ENCODE measurements at regions not wholly inside any gene's neighbourhood (a gene's known extent, or its start where the extent isn't known, plus 50 kb on each side); places are given as distances from the start of the nearest gene placed in this dataset.
A peak's percentile ranks its signal among the peaks of the same experiment; 100 is the strongest.

DNA sequence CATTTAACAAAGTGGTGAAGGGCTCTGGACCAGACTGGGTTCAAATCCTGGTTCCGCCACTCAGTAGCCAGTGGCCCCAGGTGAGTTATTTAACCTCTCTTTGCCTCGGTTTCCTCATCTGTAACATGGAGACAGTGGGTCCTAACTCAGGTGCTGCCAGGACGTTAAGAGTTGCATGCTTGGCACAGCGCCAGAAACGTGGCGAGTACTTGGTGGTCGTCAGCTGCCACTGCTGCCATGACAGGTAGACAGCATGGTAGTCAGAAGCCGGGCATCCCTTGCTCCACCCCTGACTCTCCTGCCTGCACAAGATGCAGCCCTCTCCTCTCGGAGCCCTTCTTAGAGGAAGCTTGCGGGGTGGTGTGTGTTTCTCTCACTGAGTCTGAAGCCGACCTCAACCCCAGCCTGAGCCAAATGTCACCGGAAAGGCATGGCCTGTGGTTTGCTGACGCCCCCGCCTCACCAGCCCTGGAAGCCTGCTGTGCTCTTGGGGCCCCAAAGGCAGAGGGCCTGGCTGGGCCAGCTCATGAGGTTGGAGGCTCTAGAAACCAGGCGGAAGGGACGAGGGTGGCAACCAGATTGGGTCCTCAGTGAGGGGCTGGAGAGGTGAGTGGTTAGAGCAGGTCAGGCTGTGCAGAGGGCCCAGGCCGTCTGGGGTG, 160.8 kb upstream of the TLE3 start:
- peak in 7 of 14 donors; percentile 8 to 61 (median 40) for DNase-seq

DNA sequence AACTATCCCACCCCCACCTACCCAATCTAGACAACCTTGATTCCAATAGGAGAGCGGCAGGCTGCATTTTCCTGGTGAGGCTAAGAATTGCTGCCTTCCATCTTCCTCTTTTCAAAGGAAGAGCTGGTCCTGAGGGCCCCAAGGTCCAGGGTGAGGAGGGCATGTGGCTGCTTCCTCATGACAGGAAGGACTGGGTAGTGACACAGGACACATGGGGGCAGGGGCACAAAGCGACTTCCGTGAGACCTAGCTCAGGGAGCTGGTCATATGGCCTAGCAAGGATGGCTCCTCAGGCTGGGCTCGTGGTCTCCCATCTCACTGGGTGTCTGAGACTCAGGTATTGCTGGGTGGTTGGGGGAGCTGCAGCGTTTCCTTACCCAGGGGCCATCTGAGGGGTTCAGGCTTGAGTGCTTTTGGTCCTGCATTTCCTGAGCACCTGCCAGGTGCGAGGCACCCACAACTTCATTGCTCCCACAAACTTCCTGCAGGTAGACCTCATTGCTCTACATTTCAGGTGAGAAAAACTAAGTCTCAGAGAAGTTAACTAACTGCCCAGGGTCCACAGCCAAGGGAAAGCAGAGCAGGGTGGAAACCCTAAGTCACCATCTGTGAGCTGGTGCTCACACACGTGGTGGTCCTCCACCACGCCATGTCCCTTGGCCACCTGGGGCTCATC, 160.0 kb upstream of the TLE3 start:
- peak in 6 of 14 donors; percentile 8 to 24 (median 14) for DNase-seq

DNA sequence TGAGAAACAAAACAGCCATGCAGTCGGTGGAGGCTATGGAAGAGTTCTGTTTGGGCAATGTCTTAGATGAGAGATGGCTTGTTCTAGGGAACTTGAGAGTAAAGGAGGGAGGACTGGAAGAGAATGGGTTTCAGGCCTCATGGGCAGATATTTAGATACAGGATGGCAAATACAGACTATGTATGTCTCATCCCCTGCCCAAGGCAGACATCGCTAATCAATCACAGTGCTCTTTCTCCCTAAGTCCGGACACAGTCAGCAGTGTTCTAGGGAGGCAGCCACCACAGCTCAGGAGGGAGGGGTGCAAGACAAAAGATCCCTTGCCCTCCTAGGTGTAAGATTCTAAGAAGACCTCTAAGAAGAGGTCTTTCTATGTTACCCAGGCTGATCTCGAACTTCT, 159.3 kb upstream of the TLE3 start:
- no peak for DNase-seq

DNA sequence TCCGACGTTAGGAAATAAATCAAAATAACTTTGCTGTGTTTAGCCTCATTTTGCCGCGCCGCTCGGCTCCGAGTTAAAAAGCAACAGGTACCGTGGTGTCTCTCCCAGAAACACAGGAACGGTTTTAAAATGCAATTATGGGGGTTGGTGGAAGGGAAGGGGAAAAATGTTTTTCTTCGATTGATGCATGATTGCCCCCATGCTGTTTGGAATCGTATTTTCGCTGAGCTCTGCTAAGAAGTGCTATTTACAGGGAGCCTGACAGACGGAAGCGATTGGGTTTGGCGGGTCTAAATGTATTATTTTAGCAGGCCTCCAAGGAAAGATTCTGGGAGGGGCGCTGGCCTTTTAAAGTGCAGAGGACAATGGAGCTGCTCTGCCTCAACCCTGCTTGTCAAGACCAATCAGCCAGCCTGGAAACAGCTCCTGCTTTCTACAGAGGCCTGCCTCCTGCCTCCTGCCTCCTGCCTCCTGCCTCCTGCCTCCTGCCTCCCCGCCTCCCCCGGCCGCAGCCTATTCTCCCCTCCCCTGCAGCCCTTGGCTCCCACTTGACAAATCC, 156.7 kb upstream of the TLE3 start:
- no peak for DNase-seq

DNA sequence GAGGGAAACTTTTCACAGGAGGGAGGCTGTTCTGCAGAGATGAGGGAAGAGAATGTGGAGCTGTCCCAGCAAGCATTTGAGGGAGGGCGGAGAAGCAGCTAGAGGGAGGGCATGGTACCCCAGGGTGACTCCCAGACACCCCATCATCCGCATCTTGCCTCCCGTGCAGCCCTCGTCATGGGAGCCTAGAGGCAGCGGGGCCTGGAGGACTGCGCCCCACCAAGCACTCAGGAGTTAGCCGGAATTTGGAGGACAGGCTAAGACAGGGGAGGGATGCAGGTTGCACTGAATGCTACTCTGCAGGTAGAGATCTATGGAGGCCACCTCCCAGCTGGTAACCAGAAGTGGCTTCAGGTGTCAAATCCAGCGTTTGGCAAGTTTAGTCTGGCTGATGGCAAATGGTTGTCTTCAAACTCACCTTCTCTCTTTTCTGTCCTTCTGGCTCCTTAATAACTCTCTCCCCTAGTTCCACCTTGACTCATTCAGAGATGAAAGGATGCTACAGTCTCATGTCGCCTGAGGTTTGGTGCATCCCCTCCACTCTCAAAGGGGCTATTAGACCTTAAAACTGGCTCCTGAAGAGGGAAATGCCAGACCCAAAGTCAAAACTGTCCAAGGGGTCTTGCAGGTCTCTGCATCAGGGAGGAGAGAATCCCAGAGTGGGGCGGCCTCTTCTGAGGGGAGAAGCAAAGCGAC, 155.9 kb upstream of the TLE3 start:
- DNase-seq, result no peak

DNA sequence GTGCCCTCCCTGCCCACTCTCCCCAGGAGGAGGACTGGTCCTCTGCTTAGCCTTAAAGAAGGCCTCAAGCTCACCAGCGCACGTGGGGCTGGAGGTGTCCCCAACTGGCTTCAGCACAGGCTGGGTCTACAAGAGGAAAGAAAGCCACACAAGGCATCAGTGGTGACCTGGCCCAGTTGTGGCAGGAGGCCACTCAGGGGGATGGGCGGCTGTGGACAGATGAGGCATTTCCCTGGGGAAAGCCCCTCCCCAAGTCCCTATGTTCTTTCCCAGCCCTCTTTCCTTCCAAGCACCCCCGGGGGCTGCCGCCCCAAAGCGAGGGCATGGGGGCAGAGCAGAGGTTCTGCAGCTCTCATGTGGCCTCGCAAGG, 155.2 kb upstream of the TLE3 start:
- no peak for DNase-seq

DNA sequence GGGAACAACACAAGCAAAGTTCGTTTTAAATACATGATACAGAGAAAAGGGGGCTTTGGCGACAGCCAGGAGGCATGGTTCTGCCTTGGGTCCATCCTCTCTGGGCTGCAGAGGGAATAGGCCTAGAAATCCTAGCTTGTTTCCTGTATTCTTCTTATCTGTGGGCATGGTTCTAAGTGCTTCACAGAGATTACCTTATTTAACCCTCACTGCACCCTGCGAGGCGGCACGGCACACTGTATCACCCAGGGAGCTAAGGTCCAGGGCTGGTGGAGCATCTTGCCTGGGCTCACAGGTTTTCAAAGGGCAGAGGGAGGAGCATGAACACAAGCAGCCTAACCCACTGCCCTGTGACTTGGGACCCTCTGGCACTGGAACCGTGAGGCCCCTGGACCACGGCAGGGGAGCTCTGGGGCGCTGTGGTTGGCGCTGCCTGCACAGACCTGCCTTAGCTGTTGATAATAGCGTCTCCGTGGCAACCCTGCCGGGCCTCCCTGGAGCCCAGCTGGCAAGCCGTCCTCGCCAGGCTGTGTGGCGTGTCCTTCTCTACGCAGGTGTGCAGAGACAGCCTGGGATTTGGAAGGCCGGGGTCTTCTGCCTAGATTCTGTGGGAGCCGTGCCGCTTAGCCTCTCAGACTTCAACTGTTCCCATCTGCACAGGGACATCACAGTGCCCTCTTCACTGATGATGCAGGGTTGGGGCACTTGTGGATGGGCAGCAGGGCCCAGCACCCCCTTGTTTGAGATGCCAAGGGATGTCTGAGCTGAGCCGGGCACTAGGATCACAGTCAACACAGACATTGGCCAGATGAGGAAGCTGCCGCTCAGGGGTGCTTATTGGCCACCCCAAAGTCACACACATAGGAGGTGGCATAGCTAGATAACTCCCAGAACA, 154.6 kb upstream of the TLE3 start:
- no peak for DNase-seq

DNA sequence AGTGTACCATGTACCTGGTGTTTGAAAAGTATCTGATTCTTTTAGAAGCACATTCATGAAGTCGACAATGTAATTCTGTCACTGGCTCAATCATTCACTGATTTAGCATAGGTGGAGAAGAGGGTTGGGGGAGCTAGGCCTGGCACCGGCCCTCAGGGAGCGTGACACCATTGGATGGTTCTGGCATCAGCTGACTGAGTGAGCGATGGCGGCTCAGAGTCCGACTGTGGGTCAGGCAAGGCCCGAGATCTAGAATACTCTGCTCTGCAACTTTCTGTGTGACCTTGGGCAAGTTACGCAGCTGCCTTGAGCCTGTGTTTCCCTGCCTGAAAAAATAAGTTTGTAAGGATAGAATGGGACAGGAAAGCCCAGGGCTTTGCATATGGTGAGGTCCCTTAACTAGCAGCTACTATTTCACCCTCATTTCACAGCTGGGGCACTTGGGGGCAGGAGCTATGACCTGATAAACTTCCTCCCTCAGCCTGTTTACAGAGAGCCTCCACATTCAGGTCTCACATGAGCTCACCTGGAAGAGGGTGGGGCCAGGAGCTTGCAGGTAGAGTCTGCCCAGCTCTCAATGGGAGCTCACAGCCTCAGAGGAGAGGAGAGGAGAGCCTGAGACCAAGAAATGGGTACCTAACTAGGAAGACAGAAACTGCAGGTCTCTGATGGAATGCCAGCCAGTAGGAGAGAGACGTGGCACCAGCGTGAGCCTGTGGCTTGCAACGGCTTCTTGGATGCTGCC, 153.7 kb upstream of the TLE3 start:
- no peak for DNase-seq

DNA sequence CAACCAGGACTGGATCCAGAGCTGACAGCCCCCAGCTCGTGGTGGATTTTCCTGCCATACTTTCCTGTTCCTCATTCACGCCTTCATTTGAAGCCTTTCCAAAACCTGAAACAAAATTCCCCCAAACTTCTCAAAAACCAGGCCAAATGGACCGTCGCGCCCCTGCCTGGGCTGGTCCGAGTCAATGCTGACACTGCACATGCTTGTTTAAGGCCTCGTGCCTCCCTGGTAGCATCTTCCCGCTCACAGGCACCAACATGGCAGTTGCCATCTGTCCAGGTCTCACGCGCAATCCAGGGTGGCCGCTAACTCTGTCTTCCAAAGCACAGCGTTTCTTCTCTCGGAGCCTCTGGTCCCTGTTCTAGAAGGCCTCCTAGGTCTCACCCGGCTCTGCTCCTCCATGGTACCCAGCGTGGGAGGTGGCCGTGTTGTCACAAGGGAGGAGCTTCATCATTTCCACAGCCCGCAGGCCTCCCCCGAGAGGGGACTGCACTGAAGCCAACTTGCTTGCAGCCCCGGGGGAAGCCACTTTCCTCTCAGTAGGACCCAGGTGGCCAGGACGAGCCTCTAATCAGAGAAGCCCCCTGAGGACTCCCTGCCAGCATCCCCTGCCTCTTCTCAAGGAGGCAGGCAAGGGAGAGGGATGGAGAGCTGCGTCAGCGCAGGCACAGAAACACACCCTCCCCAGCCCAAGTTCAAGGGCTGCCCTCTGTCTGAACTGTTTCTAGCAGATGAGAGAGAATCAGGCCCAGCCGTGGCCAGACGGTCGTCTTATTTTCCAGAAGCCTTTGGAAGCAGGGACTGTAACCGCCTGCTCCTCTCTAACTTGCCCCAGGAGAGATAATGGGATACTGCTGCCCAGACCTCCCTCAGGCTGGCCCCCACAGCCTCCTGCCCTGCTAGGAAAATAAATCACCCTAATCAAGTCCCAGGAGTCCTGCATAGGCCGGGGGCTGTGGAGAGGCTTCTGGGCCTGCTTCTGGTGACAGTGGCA, 152.8 kb upstream of the TLE3 start:
- no peak for DNase-seq

DNA sequence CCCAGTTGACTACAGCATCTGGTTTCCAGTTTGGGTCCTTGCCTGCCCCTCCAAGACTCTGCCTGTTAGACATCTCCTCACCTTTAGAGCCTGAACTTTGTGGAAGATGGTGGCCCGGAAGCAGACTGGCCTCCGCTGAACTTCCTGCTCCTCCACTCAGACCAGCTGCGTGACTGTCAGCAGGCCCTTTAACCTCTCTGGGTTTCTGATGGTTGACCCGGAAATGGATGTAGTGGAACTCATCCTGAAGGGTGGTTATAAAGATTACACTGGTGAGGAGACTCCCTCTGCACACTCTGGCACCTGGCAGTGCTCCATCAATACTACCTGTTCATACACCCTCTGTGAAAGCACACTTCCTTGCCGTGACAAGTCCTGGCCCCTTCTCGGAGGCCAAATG, 151.9 kb upstream of the TLE3 start:
- DNase-seq, result no peak

DNA sequence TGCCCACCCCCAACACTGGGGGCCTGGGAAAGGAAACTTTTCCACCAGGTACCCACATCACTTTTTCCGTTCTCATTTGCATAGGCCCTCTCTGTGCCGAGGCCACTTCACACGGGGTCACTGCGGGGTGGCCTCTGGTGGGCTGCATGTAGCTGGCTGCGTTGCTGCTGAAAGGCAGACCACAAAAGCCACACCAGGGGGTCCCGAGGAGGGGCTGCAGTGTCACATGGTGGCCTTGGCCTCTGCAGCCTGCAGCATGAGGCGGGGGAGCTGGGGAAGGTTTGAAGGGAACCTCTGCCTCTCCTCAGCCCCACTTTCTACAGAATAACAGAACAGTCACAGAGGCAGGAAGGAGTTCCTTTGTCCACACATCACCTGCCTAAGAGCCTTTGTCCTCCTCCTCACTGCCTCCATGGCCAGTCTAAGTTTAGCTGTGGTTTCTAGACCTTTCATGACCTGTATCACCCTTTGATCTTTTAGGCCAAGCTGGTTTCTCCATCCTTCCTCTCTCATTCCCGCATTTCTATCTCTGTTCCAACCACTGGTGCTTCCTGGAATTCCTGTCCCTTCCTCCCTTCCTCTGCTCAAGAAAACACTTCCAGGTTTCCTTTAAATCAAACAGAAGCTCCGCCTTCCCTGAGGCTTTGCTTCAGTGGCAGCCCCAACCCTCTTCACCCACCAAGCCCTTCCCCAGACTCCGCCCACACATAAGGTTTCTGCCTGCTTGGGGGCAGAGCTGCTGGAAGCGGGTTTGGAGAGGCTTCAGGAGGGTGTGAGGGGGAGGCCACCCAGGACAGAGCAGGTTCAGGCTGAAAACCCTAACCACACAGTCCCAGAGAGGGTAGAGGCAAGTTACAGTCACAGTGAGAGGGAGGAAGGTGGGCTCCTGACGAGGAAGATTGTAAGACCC, 150.7 kb upstream of the TLE3 start:
- no peak for DNase-seq

DNA sequence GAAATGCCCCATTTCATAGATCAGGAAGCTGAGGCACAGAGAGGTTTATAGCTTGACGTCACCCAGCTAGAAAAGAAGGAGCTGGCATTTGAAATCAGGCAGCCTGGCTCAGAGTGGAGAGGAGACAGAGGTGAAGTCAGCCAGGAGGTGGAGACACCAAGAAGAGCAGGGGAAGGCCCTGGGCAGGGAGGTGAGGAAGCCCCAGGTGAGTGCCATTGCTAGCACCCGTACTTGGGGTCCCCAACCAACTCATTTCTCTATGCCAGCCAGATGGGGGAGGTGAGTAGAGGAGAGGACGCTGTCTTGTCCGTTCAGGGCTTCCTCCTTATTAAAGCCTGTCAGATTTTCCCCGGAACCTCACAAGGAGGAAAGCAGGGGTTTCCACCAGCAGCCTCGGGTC, 149.6 kb upstream of the TLE3 start:
- no peak for DNase-seq

DNA sequence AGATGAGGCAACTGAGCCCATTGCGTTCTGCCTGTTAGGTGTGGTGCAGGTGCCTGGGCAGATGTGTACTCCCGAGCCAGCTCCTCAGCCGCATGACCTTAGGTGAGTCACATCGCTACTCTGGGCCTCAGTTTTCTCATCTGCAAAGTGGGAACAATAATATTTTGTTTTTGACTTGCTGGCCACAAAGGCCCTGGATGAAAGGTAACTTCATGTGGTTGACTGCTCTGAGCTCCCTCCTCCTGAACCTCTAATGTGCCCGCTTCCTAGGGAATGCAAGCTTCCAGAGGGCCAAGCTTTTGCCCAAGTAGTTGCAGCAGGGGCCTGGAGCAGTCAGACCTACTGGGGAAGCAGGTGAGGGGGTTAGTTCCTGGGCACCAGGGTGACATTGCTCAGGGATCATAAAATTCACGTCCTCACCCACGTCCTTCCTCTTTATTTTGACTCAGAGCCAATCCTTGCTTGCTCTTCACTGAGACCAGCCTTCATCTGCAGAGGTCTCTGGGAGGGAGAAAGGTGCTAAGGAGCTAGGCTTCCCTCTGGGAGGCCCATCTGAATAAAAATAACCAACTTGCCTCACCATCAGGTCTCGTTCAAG, 149.0 kb upstream of the TLE3 start:
- no peak for DNase-seq

DNA sequence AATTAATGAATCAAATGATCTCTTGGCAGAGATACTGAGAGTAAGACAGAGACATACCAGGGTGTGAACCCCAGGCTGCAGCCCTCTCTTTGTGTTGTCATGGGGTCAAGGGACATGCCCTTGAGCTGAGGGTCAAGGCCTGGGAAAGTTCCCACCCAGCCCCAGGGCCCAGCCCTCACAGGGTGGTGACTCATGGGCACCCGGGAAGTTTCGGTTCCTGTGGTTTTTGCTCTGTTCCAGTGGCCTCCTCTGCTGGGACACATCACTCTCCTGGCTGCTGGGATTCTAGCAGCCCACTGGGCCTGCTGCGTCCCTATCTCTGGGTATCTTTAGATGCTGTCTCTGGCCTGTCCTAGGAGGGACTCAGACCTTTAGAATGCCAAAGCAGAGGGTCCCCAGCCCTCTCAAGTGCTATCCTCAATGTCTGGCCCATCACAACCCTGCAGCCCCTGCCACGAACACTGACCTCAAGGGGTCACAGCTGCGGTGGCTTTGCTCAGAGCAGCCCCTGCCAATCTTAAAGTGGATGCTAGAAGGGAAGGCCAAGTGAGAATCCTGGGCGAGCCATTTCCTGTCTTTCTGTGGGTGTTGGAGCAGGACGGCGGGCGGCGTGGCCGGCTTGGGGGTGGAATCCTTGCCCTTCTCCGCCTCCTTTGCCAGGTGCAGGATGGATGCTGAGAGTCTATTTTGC, 148.4 kb upstream of the TLE3 start:
- DNase-seq, result peak in 4 of 14 donors; percentile 9 to 30 (median 16)

DNA sequence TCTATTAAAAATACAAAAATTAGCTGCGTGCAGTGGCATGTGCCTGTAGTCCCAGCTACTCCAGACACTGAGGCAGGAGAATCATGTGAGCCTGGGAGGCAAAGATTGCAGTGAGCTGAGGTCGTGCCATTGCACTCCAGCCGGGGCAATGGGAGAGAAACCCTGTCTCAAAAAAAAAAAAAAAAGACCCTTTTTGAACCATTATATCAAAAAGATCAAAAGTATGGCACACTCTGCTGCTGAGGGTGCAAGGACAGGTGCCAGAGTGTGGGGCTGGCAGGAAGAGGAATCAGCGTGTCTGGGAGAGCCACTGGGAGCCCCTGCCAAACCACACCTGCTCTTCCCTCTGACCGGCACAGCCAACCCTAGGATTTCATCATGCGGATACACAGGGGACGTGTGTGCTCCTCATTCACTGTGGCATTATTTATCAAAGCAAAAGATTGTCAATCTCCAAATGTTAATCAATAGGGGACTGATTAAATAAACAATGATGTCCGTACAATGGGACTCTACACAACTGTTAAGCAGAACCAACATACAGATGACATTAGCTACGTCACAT, 147.3 kb upstream of the TLE3 start:
- no peak for DNase-seq

DNA sequence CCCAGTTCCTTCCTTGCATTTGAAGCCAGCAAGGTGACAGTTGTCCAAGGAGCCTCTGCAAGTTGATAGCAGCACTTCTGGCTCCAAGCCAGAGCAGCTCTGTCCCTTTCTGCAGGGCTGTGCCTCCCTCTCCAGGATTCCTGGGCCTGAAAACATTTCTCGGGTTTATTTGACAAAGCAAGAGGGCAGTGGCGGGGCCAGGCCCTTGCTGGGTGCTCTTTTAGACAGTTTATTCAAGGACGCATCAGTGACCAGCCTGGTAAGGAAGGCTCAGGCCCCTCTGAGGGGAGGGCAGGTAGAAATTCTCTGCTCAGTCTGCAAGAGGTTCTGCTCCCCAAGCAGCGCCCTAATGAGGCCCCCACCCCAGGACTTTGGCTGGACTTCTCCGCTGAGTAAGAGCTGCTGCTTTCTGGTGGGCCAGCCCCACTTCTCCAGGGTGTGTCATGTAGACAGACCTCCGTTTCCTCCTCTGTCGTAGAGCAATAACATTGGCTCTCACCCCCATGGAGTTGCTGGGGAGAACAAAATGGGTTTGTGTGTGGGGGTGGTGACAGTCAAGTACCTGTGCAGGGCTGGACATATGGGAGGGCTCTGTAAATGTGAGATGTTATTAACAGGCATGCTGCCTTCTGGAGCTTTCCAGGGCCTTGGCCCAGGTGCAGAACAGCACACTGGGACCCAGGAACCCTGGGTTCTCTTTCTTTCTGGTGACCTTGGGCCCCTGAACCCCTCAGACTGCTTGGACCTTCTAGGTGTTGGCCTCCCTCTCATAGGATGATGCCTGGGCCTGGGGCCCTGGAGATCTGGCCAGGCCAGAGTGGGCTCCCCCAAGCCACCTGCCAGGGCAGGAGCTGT, 146.2 kb upstream of the TLE3 start:
- no peak for DNase-seq

Measured in C1 segment of cervical spinal cord (tissue), 14 donors.